Memory B cell (primary cell): ENCODE measurements at regions not wholly inside any gene's neighbourhood (a gene's known extent, or its start where the extent isn't known, plus 50 kb on each side); places are given as distances from the start of the nearest gene placed in this dataset.

Experiments
- ATAC-seq: fragments of 150-1000 bp; cut with Tn5 transposase; 2 replicates; pipeline ENCODE4 v1.10.0; 2021; ENCODE audit warnings: low read depth, mild to moderate bottlenecking, moderate library complexity
- DNase-seq, 2 donors: peaks; one replicate each; pipeline ENCODE4 v3.0.0; 2022; ENCODE audit warnings: low spot score in 2 of 2
- H3K27ac Mint-ChIP-seq: one replicate; pipeline ENCODE4 v1.8.0; 2022; ENCODE audit warnings: mild to moderate bottlenecking, moderate library complexity, mixed read lengths
- H3K27me3 Mint-ChIP-seq: one replicate; pipeline ENCODE4 v1.8.0; 2022; ENCODE audit warnings: mixed read lengths
- H3K36me3 Mint-ChIP-seq: one replicate; pipeline ENCODE4 v1.8.0; 2022; ENCODE audit warnings: mild to moderate bottlenecking, mixed read lengths
- H3K4me1 Mint-ChIP-seq: one replicate; pipeline ENCODE4 v1.8.0; 2022; ENCODE audit warnings: mixed read lengths
- H3K4me3 Mint-ChIP-seq: one replicate; pipeline ENCODE4 v1.8.0; 2022; ENCODE audit warnings: mild to moderate bottlenecking, moderate library complexity, mixed read lengths
- H3K9me3 Mint-ChIP-seq: one replicate; pipeline ENCODE4 v1.8.0; 2022; ENCODE audit warnings: mixed read lengths

DNA sequence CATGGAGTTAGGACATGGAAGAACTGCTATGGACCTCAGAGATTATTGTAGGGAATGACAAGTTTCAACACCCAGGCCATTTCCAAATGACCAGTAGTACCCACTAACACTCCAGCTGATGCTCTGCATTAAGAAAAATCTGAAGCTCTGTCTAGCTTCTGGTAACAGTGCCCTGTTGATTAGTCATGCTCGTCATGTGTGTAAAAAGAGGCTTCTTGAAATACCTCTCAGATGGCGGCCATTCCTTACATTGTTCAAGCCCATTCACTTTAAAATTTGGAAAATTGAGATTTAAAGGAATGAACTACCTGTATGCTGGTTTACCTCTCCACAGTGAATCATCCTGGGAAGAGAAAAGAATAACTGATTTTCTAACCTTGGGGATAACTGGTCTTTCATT, 527.9 kb upstream of the ARGLU1 start:
- ATAC-seq (no peak), DNase-seq (no peak)
- Mint-ChIP-seq H3K36me3 (no peaks in the 10 kb centered on the region), H3K4me1 (no peaks in the 10 kb centered on the region), H3K27ac (no peak overlapping the region), H3K4me3 (no peak overlapping the region), H3K27me3 (no peaks in the 10 kb centered on the region), H3K9me3 (no peaks in the 10 kb centered on the region)

DNA sequence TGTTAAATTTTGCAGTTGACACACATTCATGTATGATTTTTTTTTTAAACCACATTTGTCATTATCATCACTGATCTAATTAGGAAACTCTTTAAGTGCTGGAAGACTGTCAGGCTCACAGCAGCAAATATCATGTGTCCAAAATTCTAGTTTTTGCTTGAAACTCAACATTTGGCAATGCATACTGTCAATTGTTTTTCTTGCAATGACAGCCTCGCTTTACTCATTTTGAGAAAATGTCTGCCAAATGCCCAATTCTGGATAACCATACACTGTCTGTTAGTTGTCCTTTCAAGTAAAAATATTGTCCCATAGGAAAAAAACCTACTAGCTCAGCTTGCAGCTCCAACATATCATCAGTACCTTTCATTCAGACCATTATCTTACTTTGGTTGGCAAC, 523.9 kb upstream of the ARGLU1 start:
- ATAC-seq, result no peak
- Mint-ChIP-seq H3K4me1 (no peaks in the 10 kb centered on the region), H3K27me3 (no peaks in the 10 kb centered on the region), H3K36me3 (no peaks in the 10 kb centered on the region), H3K4me3 (no peak overlapping the region), H3K27ac (no peak overlapping the region), H3K9me3 (no peaks in the 10 kb centered on the region)
- DNase-seq, result no peak

DNA sequence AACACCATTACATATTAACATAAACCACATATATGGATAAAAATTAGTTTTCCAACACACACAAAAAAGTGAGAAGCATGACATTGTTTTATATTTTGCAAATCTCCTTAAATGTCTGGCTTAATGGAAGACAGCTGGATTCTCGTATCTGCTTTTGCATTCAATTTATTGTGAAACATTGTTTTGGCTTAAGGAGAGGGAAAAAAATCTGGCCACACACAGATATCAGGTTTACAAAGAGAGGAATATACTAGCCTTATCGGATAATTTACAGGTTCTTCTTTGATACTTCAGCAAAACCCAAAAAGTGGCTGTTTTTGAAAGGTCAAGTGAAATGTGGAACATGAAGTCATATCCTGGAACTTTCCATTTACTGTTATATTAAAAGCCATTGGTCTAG, 523.5 kb upstream of the ARGLU1 start:
- no peak for DNase-seq
- no peaks in the 10 kb centered on the region for H3K27me3 Mint-ChIP-seq
- no peaks in the 10 kb centered on the region for H3K4me1 Mint-ChIP-seq
- no peak for ATAC-seq
- H3K4me3 Mint-ChIP-seq, result no peak overlapping the region
- no peaks in the 10 kb centered on the region for H3K36me3 Mint-ChIP-seq
- no peak overlapping the region for H3K27ac Mint-ChIP-seq
- no peaks in the 10 kb centered on the region for H3K9me3 Mint-ChIP-seq

DNA sequence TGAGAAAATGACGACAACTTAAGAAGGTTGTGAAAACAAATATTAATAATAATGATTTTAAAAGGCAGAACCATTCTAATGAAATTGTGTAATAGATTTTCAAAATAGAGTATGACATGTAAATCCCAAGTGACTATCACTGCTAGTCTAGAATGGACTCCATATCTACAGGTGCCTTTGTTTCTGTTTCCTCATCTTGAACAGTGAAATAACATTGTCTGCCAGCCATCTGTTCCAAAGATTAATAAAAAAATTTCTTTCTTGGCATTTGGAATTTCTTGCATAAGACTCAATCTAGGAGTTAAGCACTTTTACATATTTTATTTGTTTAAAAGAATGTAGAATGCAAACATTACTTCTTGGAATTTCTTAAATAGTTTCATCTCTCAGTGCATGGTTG, 520.1 kb upstream of the ARGLU1 start:
- Mint-ChIP-seq H3K27me3 (no peaks in the 10 kb centered on the region), H3K36me3 (no peaks in the 10 kb centered on the region), H3K27ac (no peak overlapping the region), H3K9me3 (peaks cover 2% of the 10 kb centered on the region), H3K4me3 (no peak overlapping the region), H3K4me1 (no peaks in the 10 kb centered on the region)
- DNase-seq (no peak), ATAC-seq (no peak)

DNA sequence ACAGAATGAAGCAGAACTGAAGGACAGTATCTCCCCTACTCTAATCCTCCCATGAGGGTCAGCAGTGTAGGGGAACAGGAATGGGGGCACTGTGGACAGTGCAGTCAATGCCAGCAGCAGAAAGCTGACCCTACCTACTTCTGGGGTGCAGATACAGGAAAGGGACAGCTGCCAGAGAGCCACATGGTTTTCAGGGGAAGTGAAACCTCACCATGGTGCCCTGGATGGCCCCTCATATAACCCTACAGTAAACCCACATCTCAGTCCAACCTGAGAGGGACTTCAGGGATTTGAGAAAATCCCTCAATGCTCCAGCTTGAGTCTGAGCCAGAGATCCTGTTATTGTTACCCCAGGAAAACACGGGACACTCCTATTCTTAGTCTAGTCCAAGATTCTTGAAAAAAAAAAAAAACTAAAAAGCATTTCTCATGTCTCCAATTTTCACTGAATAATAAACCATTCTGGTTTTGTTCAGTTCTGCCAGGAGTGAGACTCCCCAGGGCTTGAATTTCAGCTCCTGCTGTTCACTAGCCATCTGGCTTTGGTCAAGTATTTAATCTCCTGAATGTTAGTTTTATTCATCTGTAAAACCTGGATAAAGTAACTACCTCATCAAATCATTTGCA, 511.6 kb upstream of the ARGLU1 start:
- DNase-seq (no peak), ATAC-seq (no peak)
- Mint-ChIP-seq H3K36me3 (no peaks in the 10 kb centered on the region), H3K27ac (no peak overlapping the region), H3K4me1 (no peaks in the 10 kb centered on the region), H3K4me3 (no peak overlapping the region), H3K27me3 (no peaks in the 10 kb centered on the region), H3K9me3 (peaks cover 10% of the 10 kb centered on the region)

DNA sequence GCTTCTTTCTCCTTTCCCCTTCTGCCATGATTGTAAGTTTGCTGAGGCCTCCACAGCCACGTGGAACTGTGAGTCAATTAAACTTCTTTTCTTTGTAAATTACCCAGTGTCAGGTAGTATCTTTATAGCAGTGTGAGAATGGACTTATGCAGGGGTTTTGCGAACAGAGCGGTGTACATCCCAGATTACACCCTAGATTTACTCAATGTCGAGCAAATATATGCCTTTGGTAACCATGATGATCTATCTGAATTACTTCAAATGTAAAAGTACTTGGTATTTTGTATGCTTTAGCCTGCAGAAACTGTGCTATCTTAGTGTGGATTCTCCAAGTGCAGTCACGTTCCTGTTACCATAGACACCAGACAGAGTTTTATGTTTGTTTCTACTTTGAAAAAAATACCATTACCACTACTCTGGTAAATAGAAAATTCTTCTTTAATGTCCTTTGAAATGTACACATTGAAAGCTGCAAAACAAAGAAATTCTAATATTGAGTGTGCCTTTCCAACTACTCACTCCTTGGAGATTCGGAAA, 510.4 kb upstream of the ARGLU1 start:
- Mint-ChIP-seq H3K9me3 (peaks cover 8% of the 10 kb centered on the region), H3K4me1 (no peaks in the 10 kb centered on the region), H3K4me3 (no peak overlapping the region), H3K36me3 (no peaks in the 10 kb centered on the region), H3K27ac (no peak overlapping the region), H3K27me3 (no peaks in the 10 kb centered on the region)
- ATAC-seq, result no peak
- DNase-seq, result no peak

DNA sequence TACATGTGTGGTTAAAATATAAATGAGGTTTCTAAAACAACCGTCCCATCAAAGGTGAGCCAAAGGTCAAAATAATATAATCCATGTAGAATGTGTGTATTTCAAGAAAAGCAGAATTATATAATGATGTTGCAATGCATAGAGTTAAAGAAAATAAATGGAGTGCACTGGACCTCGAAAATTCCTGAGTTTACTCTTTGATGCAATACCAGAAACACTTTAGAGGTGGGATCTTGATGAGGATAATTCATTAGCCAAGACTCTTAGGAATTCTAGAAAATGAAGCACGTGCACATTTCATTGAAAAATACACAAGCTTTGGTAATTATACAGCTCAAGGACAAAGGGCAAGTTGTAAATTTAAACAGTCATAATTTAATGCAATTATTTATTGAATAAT, 508.9 kb upstream of the ARGLU1 start:
- Mint-ChIP-seq H3K27ac (no peak overlapping the region), H3K27me3 (no peaks in the 10 kb centered on the region), H3K9me3 (peaks cover 7% of the 10 kb centered on the region), H3K4me3 (no peak overlapping the region), H3K4me1 (no peaks in the 10 kb centered on the region), H3K36me3 (no peaks in the 10 kb centered on the region)
- no peak for DNase-seq
- ATAC-seq, result no peak

DNA sequence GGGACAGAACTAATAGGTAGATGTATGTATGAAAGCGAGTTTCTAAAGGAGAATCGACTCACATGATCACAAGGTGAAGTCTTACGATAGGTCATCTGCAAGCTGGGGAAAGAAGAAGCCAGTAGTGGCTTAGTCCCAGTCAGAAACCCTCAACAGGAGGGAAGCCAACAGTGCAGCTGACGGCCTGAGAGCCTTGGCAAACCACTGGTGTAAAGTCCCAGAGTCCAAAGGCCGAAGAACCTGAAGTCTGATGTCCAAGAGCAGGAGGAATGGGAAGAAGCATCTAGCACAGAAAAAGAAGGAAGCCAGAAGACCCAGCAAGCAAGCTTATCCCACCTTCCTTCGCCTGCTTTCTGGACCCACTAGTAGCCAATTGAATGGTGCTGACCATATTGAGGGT, 507.6 kb upstream of the ARGLU1 start:
- ATAC-seq (no peak), DNase-seq (no peak)
- Mint-ChIP-seq H3K27ac (no peak overlapping the region), H3K4me1 (no peaks in the 10 kb centered on the region), H3K9me3 (peaks cover 4% of the 10 kb centered on the region), H3K36me3 (no peaks in the 10 kb centered on the region), H3K27me3 (no peaks in the 10 kb centered on the region), H3K4me3 (no peak overlapping the region)

DNA sequence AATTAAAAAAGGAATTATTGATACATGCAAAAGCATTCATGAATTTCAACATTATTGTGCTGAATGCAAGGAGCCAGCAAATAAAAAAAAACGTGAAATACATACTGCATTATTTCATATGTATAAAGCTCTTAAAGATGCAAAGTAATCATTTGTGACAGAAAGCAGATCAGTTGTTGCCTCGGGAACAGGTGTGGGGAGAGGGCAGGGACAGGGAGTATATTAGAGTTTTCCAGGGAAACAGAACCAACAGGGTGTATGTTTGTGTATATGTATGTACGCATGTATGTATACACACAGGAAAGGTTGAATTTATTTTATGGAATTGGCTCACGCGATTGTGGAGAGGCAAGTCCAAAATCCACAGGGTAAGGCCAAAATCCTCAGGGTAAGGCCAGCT, 502.9 kb upstream of the ARGLU1 start:
- no peaks in the 10 kb centered on the region for H3K36me3 Mint-ChIP-seq
- no peaks in the 10 kb centered on the region for H3K4me1 Mint-ChIP-seq
- ATAC-seq, result no peak
- H3K9me3 Mint-ChIP-seq, result peaks cover 5% of the 10 kb centered on the region
- H3K27ac Mint-ChIP-seq, result no peak overlapping the region
- H3K4me3 Mint-ChIP-seq, result no peak overlapping the region
- no peaks in the 10 kb centered on the region for H3K27me3 Mint-ChIP-seq
- no peak for DNase-seq

DNA sequence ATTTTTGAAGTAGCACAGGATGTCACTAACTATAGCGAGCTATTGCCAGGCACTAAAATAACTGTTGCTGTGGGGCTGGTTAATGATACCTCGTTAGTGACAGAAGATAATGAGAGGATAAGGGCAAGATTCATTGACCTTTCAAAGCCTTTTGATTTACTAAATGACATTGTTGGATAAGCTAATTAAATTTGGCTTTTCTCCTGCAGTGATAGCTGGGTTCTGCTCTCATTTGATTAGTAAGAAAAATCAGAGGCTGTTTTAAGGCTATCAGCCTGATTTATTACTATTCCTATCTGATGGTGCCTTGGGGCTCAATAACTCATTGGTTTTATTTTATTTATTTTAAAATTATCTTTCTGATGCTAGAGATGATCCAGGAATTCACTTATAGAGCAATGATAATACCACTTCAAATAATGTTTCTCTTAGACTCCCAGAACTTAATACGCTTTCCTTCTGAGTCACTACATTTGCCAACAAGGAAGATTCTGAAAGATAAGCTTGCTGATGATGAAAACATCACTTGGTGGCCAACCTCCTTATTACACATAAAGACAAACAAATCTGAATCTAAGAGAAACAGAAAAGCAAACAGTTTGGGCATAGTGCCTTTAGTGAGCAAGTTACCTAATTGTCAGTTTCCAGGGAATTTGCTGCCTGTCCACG, 501.3 kb upstream of the ARGLU1 start:
- H3K4me3 Mint-ChIP-seq, result no peak overlapping the region

DNA sequence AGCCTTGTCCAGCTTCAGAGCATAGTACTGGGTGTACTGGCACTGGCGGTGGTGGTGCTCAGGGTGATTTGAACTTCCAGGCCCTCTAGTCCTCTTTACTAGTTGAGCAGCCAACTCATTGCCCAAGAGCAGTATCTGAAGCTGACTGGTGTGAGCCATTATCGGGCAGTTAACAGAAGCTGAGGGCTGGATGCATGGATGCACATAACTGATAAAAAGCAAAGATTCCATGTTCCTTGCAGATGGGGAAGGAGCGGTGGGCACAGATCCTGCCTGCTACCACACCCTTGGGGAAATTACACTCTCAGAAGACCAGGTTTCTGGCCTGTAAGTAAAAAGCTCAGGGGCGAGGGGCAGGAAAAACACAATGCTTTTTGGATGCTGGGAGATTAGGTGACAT, 499.4 kb upstream of the ARGLU1 start:
- no peak for DNase-seq
- Mint-ChIP-seq H3K27me3 (no peaks in the 10 kb centered on the region), H3K27ac (no peak overlapping the region), H3K4me3 (no peak overlapping the region), H3K36me3 (no peaks in the 10 kb centered on the region), H3K9me3 (peaks cover 3% of the 10 kb centered on the region), H3K4me1 (no peaks in the 10 kb centered on the region)
- ATAC-seq, result no peak

More for the DNA sequence above, 501.3 kb upstream of the ARGLU1 start:
- ATAC-seq (no peak), DNase-seq (no peak)
- H3K36me3 Mint-ChIP-seq, result no peaks in the 10 kb centered on the region
- no peaks in the 10 kb centered on the region for H3K4me1 Mint-ChIP-seq
- H3K27me3 Mint-ChIP-seq, result no peaks in the 10 kb centered on the region
- peaks cover 3% of the 10 kb centered on the region for H3K9me3 Mint-ChIP-seq
- no peak overlapping the region for H3K27ac Mint-ChIP-seq

DNA sequence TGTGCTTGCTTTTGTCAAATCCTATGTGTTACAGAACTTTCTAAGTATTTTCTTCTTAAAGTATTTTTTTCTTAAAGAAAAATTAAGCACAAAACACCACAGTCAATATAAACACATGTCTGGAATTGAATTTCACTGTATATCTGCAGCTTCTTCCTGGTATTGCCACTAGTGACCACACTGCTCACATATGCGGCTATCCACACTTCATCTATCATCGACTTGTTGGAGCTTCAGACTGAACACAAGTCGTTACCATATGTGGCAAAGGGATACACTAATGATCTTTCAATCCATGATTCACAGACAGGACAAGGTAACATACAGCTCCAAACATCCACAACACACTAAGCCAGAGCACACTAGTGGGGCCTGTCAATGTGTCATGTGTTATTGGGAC, 498.4 kb upstream of the ARGLU1 start:
- no peaks in the 10 kb centered on the region for H3K36me3 Mint-ChIP-seq
- no peaks in the 10 kb centered on the region for H3K27me3 Mint-ChIP-seq
- H3K4me3 Mint-ChIP-seq, result no peak overlapping the region
- peaks cover 3% of the 10 kb centered on the region for H3K9me3 Mint-ChIP-seq
- H3K4me1 Mint-ChIP-seq, result no peaks in the 10 kb centered on the region
- ATAC-seq, result no peak
- no peak for DNase-seq
- no peak overlapping the region for H3K27ac Mint-ChIP-seq

DNA sequence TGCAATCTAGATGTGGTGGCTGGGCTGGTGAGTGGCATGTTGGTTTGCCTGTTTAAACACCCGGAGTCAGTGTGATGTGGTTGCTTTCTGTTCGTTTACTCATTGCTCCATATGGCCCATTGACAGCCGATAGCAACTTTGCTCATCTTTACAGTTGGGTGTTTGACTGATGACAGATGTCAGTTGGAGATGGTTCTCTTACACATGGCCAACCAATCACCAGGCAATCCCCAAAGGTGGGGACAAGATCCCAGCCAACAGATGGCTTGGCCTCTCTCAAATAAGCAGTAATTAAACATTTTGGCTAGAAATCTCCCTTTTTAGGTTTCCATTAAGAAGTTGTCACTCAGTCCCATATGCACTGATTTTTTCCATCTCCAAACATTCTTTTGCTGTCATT, 497.1 kb upstream of the ARGLU1 start:
- Mint-ChIP-seq H3K27me3 (no peaks in the 10 kb centered on the region), H3K4me3 (no peak overlapping the region), H3K27ac (no peak overlapping the region), H3K36me3 (no peaks in the 10 kb centered on the region), H3K4me1 (no peaks in the 10 kb centered on the region), H3K9me3 (peaks cover 4% of the 10 kb centered on the region)
- no peak for DNase-seq
- ATAC-seq, result no peak

DNA sequence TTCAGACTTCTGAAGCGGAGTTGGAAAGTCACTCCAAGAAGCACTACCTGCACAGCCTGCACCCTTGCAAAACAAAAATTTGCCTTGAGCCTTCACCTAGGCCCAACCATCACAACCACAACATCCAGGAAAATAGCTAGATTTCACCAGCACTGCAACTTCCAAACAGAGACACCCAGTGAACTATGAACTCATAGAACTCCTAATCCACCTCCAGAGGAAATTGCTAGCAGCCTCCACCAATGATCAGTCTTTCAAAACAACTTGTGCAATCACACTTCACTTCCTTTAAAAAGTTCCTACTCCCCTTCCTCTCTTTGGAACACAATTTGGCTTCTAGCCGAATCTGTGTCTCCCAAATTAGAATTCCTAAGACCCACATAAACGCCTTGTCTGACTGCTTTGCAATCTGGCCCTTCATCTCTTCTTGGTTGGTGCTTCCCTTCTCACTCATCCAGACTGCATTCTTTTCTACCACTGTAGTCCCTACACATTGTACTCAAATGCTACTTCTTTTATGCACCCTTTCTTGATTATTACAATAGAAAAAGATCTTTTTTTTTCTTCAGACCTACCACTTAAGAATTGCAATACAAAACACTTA, 489.2 kb upstream of the ARGLU1 start:
- H3K27ac Mint-ChIP-seq, result no peak overlapping the region
- no peak overlapping the region for H3K4me3 Mint-ChIP-seq
- no peaks in the 10 kb centered on the region for H3K4me1 Mint-ChIP-seq
- ATAC-seq (no peak), DNase-seq (no peak)
- H3K36me3 Mint-ChIP-seq, result no peaks in the 10 kb centered on the region
- H3K9me3 Mint-ChIP-seq, result peaks cover 6% of the 10 kb centered on the region
- H3K27me3 Mint-ChIP-seq, result no peaks in the 10 kb centered on the region
